Panc1 (cell line): ENCODE measurements at regions not wholly inside any gene's neighbourhood (a gene's known extent, or its start where the extent isn't known, plus 50 kb on each side); places are given as distances from the start of the nearest gene placed in this dataset.

Experiments
- ATAC-seq: fragments of 200-7000 bp; cut with Tn5 transposase; 2 replicates; pipeline ENCODE4 v1.9.1; 2020; ENCODE audit warnings: mild to moderate bottlenecking, moderate library complexity
- BruUV-seq: library from RNA; stranded (reverse); fragments of 400-500 nt; replicated peaks from 2 replicates; lab custom pipeline; 2021; lab: Mats Ljungman, UMichigan
- CTCF ChIA-PET: fragments of 300-600 bp; sonication (Branson Sonifier 250); formaldehyde crosslinking; loops from one replicate; lab custom pipeline; 2022; ENCODE audit warnings: antibody characterized with exemption; lab: Charles Lee
- POLR2A ChIA-PET: fragments of 300-600 bp; sonication (Branson Sonifier 250); formaldehyde crosslinking; loops from one replicate; lab custom pipeline; 2022; ENCODE audit warnings: antibody characterized with exemption; lab: Charles Lee
- DNase-seq: peaks from one replicate; pipeline ENCODE4 v3.0.0-alpha.2; 2010; ENCODE audit warnings: low read depth, low spot score
- H3K27ac ChIP-seq: 2 replicates; pipeline ENCODE4 v1.5.1; 2011; ENCODE audit warnings: mild to moderate bottlenecking, low read length, inconsistent platforms
- H3K27me3 ChIP-seq: fragments of 200-500 bp; sonication (Bioruptor generic); 2 replicates; pipeline ENCODE4 v1.6.0; 2014; ENCODE audit warnings: low read length, inconsistent platforms; ENCODE audit not compliant: control insufficient read depth, insufficient read depth
- H3K36me3 ChIP-seq: fragments of 200-500 bp; sonication (Bioruptor generic); 2 replicates; pipeline ENCODE4 v1.5.1; 2014; ENCODE audit warnings: inconsistent platforms, mild to moderate bottlenecking, low read length, moderate library complexity; ENCODE audit not compliant: control insufficient read depth, insufficient read depth
- H3K4me1 ChIP-seq: 2 replicates; pipeline ENCODE4 v1.5.1; 2011; ENCODE audit warnings: inconsistent platforms, mild to moderate bottlenecking, low read length, moderate library complexity; ENCODE audit not compliant: control insufficient read depth, insufficient read depth
- H3K4me3 ChIP-seq, 2 experiments: 2 replicates each; pipeline ENCODE4 v1.5.1; 2011 to 2012; ENCODE audit warnings: low read depth in 2 of 2, low read length in 2 of 2, mild to moderate bottlenecking in 2 of 2, inconsistent platforms in 1 of 2, moderate library complexity in 1 of 2
- H3K9me3 ChIP-seq: fragments of 200-500 bp; sonication (Bioruptor generic); 2 replicates; pipeline ENCODE4 v1.5.1; 2014; ENCODE audit warnings: low read depth, mild to moderate bottlenecking, inconsistent platforms, low read length, moderate library complexity; ENCODE audit not compliant: control insufficient read depth, insufficient read depth
- CTCF ChIP-seq: fragments of 450-650 bp; IDR thresholded peaks from 2 replicates; pipeline ENCODE4 v1.5.1; 2017; ENCODE audit warnings: mild to moderate bottlenecking
- POLR2AphosphoS5 ChIP-seq: IDR thresholded peaks from 2 replicates; pipeline ENCODE4 v1.6.1; 2012; ENCODE audit warnings: mild to moderate bottlenecking, low read depth, low read length, moderate library complexity
- REST ChIP-seq, 2 experiments: IDR thresholded peaks; 2 replicates each; pipeline ENCODE4 v1.6.1; 2011 to 2012; ENCODE audit warnings: low read depth in 2 of 2, control low read depth in 1 of 2, low read length in 1 of 2, mild to moderate bottlenecking in 1 of 2, moderate library complexity in 1 of 2; ENCODE audit not compliant: insufficient read depth in 1 of 2
- SIN3A ChIP-seq: IDR thresholded peaks from 2 replicates; pipeline ENCODE4 v1.6.1; 2012; ENCODE audit warnings: low read depth, mild to moderate bottlenecking, low read length, moderate library complexity, borderline replicate concordance; ENCODE audit not compliant: insufficient read depth
- TCF7L2 ChIP-seq: IDR thresholded peaks from 2 replicates; pipeline ENCODE4 v1.6.1; 2011; ENCODE audit warnings: mild to moderate bottlenecking, low read depth, low read length, inconsistent platforms
- in situ Hi-C: cut with HindIII; loops from 2 replicates; pipeline ENCODE4 v1.10.0; 2016; ENCODE audit warnings: low sequenced_read_pairs, low pct_unique_long_range_greater_than_20kb
- intact Hi-C: fragments of 100-400 bp; cut with micrococcal nuclease; formaldehyde crosslinking; loops from one replicate; pipeline ENCODE4 v1.10.0; 2022; ENCODE audit not compliant: unreplicated experiment

- no peak overlapping the region for H3K27ac ChIP-seq
- no peak for TF ChIP-seq POLR2AphosphoS5
- TF ChIP-seq SIN3A: no peak
- TF ChIP-seq REST (IDR thresholded peaks at IDR 0.05; ENCODE audit: insufficient read depth in 1 of 2, low read depth in 2 of 2, low read length in 1 of 2): no peak
- TF ChIP-seq CTCF: no peak
- TF ChIP-seq TCF7L2: no peak
- CTCF ChIA-PET: no interaction called here
- POLR2A ChIA-PET: no interaction called here
- no peaks in the 10 kb centered on the region for H3K27me3 ChIP-seq
- H3K4me1 ChIP-seq: no peaks in the 10 kb centered on the region
- intact Hi-C loops: no loop called here
- H3K36me3 ChIP-seq: no peaks in the 10 kb centered on the region
- ATAC-seq (no peak), DNase-seq (no peak)
- H3K9me3 ChIP-seq: no peaks in the 10 kb centered on the region
- H3K4me3 ChIP-seq: no peak overlapping the region
- no TSS peak for BruUV-seq
- in situ Hi-C loops: no loop called here
These were observed 69.2 kb upstream of the PSMA6 start for GRCh38 chr14:35222872-35223466.

GRCh38 chr14:35223927-35224326, 68.3 kb upstream of the PSMA6 start:
- H3K4me3 ChIP-seq: no peak overlapping the region
- no peaks in the 10 kb centered on the region for H3K9me3 ChIP-seq
- no peaks in the 10 kb centered on the region for H3K36me3 ChIP-seq
- no peaks in the 10 kb centered on the region for H3K27me3 ChIP-seq
- no peak for ATAC-seq
- no peak for DNase-seq
- H3K27ac ChIP-seq: no peak overlapping the region
- intact Hi-C loops (no loop called here), in situ Hi-C loops (no loop called here)
- no peaks in the 10 kb centered on the region for H3K4me1 ChIP-seq
- TF ChIP-seq CTCF: no peak
- no TSS peak for BruUV-seq
- ChIA-PET POLR2A (no interaction called here), CTCF (no interaction called here)
